DMS153 treated with DMSO at 0.1 percent for 48 hours (cell line): ENCODE measurements at regions not wholly inside any gene's neighbourhood (a gene's known extent, or its start where the extent isn't known, plus 50 kb on each side); places are given as distances from the start of the nearest gene placed in this dataset.
"Not testable (repeated sequence)": the region's sequence is repeated elsewhere in the genome, so short reads cannot be mapped to it uniquely, and the experiment has no call there.

Experiments used
- DNase-seq: peaks from one replicate; lab custom pipeline; 2025; ENCODE audit not compliant: unreplicated experiment; lab: John Stamatoyannopoulos, UW

GRCh38 chr15:59835776-59836175 lies 146.7 kb upstream of the BNIP2 start:
- DNase-seq = no peak

GRCh38 chr15:59834528-59834927 lies 145.4 kb upstream of the BNIP2 start:
- no peak for DNase-seq

- peak; percentile 16 for DNase-seq
These were observed 144.2 kb upstream of the BNIP2 start for GRCh38 chr15:59833366-59833765.

GRCh38 chr15:59830873-59831272 lies 141.8 kb upstream of the BNIP2 start:
- no peak for DNase-seq

- DNase-seq = no peak
These were observed 141.0 kb upstream of the BNIP2 start for GRCh38 chr15:59830098-59830497.

- no peak for DNase-seq
These were observed 139.7 kb upstream of the BNIP2 start for GRCh38 chr15:59828861-59829260.

- no peak for DNase-seq
These were observed 139.1 kb upstream of the BNIP2 start for GRCh38 chr15:59828263-59828662.

- DNase-seq = no peak
These were observed 136.8 kb upstream of the BNIP2 start for GRCh38 chr15:59825901-59826300.

GRCh38 chr15:59821286-59821685 lies 132.2 kb upstream of the BNIP2 start:
- no peak for DNase-seq

GRCh38 chr15:59819092-59819491 lies 130.0 kb upstream of the BNIP2 start:
- no peak for DNase-seq

- DNase-seq = no peak
These were observed 129.2 kb upstream of the BNIP2 start for GRCh38 chr15:59818336-59818735.

GRCh38 chr15:59817834-59818233 lies 128.7 kb upstream of the BNIP2 start:
- no peak for DNase-seq

GRCh38 chr15:59817053-59817452 lies 127.9 kb upstream of the BNIP2 start:
- DNase-seq = no peak

- DNase-seq = no peak
These were observed 125.3 kb upstream of the BNIP2 start for GRCh38 chr15:59814409-59814808.

GRCh38 chr15:59812889-59813288 lies 123.8 kb upstream of the BNIP2 start:
- no peak for DNase-seq

- DNase-seq = no peak
These were observed 123.2 kb upstream of the BNIP2 start for GRCh38 chr15:59812250-59812870.

- DNase-seq = not testable (repeated sequence)
These were observed 114.3 kb upstream of the BNIP2 start for GRCh38 chr15:59803293-59803966.

- DNase-seq = no peak
These were observed 112.5 kb upstream of the BNIP2 start for GRCh38 chr15:59801649-59802048.

GRCh38 chr15:59798605-59798917 lies 109.4 kb upstream of the BNIP2 start:
- DNase-seq = no peak

- DNase-seq = no peak
These were observed 108.9 kb upstream of the BNIP2 start for GRCh38 chr15:59797756-59798604.

GRCh38 chr15:59794229-59794886 lies 105.2 kb upstream of the BNIP2 start:
- no peak for DNase-seq

GRCh38 chr15:59792359-59792758 lies 103.2 kb upstream of the BNIP2 start:
- no peak for DNase-seq
